ENCODE measurements at regions not wholly inside any gene's neighbourhood (a gene's known extent, or its start where the extent isn't known, plus 50 kb on each side); places are given as distances from the start of the nearest gene placed in this dataset.

- intact Hi-C loops (cut with DNase I): no loop called here
- Histone ChIP-seq H3K9me3 (replicated peaks in 1 of 3) (no peaks in the 10 kb centered on the region), H3K4me1 (replicated peaks in 1 of 2) (no peaks in the 10 kb centered on the region), H3K27ac (no peak overlapping the region), H3K27me3 (no peaks in the 10 kb centered on the region), H3K4me3 (no peak overlapping the region), H3K36me3 (replicated peaks in 1 of 2) (no peaks in the 10 kb centered on the region)
- no peak for DNase-seq
- 62 to 72% (median 63%) methylated on average over 5 of the region's 5 CpGs for WGBS, 4 donors
- TF ChIP-seq POLR2A (IDR thresholded peaks at IDR 0.05) (no peak), CTCF (IDR thresholded peaks at IDR 0.05) (no peak)
Observed at GRCh38 chr2:204021290-204022081, 84.9 kb downstream of the ICOS start.

GRCh38 chr2:204022550-204022949 lies 86.0 kb downstream of the ICOS start:
- intact Hi-C loops (cut with DNase I): no loop called here
- H3K4me3 ChIP-seq: no peak overlapping the region
- no peaks in the 10 kb centered on the region for H3K9me3 ChIP-seq (replicated peaks in 1 of 3)
- 79 to 88% (median 81%) methylated on average over 5 of the region's 5 CpGs for WGBS, 4 donors
- DNase-seq: no peak
- no peak for TF ChIP-seq CTCF (IDR thresholded peaks at IDR 0.05)
- TF ChIP-seq POLR2A (IDR thresholded peaks at IDR 0.05): no peak
- no peaks in the 10 kb centered on the region for H3K27me3 ChIP-seq
- H3K4me1 ChIP-seq (replicated peaks in 1 of 2): no peaks in the 10 kb centered on the region
- no peaks in the 10 kb centered on the region for H3K36me3 ChIP-seq (replicated peaks in 1 of 2)
- H3K27ac ChIP-seq: no peak overlapping the region

GRCh38 chr2:204023088-204023487 lies 86.5 kb downstream of the ICOS start:
- DNase-seq: no peak
- intact Hi-C loops (cut with DNase I): no loop called here
- TF ChIP-seq CTCF (IDR thresholded peaks at IDR 0.05) (no peak), POLR2A (IDR thresholded peaks at IDR 0.05) (no peak)
- WGBS, 4 donors: 55 to 94% (median 77%) methylated on average over 1 of the region's 1 CpG
- Histone ChIP-seq H3K9me3 (replicated peaks in 1 of 3) (no peaks in the 10 kb centered on the region), H3K4me1 (replicated peaks in 1 of 2) (no peaks in the 10 kb centered on the region), H3K36me3 (replicated peaks in 1 of 2) (no peaks in the 10 kb centered on the region), H3K27me3 (no peaks in the 10 kb centered on the region), H3K27ac (no peak overlapping the region), H3K4me3 (no peak overlapping the region)

GRCh38 chr2:204024503-204024902 lies 87.9 kb downstream of the ICOS start:
- TF ChIP-seq POLR2A (IDR thresholded peaks at IDR 0.05) (no peak), CTCF (IDR thresholded peaks at IDR 0.05) (peak; percentile 18 to 54 (median 40))
- intact Hi-C loops (cut with DNase I): no loop called here
- H3K4me3 ChIP-seq: no peak overlapping the region
- no peak overlapping the region for H3K27ac ChIP-seq
- H3K27me3 ChIP-seq: no peaks in the 10 kb centered on the region
- H3K4me1 ChIP-seq (replicated peaks in 1 of 2): no peaks in the 10 kb centered on the region
- DNase-seq: peak in 4 of 7 donors; percentile 19 to 54 (median 23)
- H3K36me3 ChIP-seq (replicated peaks in 1 of 2): no peaks in the 10 kb centered on the region
- H3K9me3 ChIP-seq (replicated peaks in 1 of 3): no peaks in the 10 kb centered on the region
- WGBS, 4 donors: 19 to 38% (median 27%) methylated on average over 1 of the region's 1 CpG
